ENCODE measurements at regions not wholly inside any gene's neighbourhood (a gene's known extent, or its start where the extent isn't known, plus 50 kb on each side); places are given as distances from the start of the nearest gene placed in this dataset.
"Not testable (repeated sequence)": the region's sequence is repeated elsewhere in the genome, so short reads cannot be mapped to it uniquely, and the experiment has no call there.

- TF ChIP-seq FOS (IDR thresholded peaks at IDR 0.05; ENCODE audit: borderline replicate concordance, insufficient read depth, low read length); POLR2A (IDR thresholded peaks at IDR 0.05; ENCODE audit: low read depth, low read length); POLR2AphosphoS5 (IDR thresholded peaks at IDR 0.05; ENCODE audit: insufficient read depth, low read depth, low read length); MYC (IDR thresholded peaks at IDR 0.05; ENCODE audit: low read depth, low read length); EZH2 (IDR thresholded peaks at IDR 0.05; ENCODE audit: borderline replicate concordance, low read depth, low read length, severe bottlenecking); GATA2 (IDR thresholded peaks at IDR 0.05; ENCODE audit: insufficient read depth, insufficient read length, low read depth, low read length): not testable (repeated sequence)
- TF ChIP-seq, protein P1, sequence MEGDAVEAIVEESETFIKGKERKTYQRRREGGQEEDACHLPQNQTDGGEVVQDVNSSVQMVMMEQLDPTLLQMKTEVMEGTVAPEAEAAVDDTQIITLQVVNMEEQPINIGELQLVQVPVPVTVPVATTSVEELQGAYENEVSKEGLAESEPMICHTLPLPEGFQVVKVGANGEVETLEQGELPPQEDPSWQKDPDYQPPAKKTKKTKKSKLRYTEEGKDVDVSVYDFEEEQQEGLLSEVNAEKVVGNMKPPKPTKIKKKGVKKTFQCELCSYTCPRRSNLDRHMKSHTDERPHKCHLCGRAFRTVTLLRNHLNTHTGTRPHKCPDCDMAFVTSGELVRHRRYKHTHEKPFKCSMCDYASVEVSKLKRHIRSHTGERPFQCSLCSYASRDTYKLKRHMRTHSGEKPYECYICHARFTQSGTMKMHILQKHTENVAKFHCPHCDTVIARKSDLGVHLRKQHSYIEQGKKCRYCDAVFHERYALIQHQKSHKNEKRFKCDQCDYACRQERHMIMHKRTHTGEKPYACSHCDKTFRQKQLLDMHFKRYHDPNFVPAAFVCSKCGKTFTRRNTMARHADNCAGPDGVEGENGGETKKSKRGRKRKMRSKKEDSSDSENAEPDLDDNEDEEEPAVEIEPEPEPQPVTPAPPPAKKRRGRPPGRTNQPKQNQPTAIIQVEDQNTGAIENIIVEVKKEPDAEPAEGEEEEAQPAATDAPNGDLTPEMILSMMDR (IDR thresholded peaks at IDR 0.05; ENCODE audit: extremely low read depth in 1 of 2, insufficient read depth in 1 of 2, low read depth in 1 of 2, low read length in 2 of 2): not testable (repeated sequence)
- TF ChIP-seq, protein P2, sequence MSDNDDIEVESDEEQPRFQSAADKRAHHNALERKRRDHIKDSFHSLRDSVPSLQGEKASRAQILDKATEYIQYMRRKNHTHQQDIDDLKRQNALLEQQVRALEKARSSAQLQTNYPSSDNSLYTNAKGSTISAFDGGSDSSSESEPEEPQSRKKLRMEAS (IDR thresholded peaks at IDR 0.05; ENCODE audit: insufficient read depth, insufficient read length): not testable (repeated sequence)
Observed at GRCh38 chr11:67912184-67912583, 91.7 kb downstream of the UNC93B1 start.
